ENCODE measurements at regions not wholly inside any gene's neighbourhood (a gene's known extent, or its start where the extent isn't known, plus 50 kb on each side); places are given as distances from the start of the nearest gene placed in this dataset.

DNA sequence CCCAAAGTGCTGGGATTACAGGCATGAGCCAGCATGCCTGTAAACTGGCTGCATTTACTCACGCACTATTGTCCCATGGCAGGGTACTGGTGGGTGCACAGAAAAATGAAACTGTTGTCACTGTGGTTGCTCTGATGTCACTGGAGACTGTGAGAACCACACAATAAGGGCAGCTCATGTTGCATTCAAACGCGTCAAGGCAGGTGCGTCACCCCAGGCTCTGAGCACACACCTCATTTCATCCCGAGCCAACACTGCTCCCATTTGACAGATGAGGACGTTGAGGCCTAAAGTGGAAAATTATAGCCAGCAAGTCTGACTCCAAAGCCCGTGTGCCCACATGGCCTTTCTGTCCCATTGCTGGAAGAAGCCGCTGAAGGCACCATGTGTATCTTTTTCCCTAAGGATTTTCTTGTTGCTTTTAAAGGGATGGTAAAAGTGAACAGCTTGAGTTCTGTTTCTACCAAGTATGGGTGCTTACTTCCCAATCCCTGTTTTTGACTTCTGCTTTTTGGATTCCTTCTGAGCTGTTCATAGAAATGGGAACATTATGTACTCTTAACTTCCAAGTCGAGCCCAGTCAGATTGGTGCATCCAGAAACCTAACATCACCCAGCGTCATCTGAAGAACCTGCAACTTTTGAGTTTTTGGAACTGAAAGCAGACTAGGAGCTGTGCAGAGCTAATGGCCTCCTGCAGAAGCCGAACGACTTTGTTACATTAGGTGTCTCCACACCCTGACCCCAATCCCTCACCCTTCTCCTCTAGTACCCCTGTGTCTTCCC, 60.1 kb upstream of the CARD11 start:
- no peaks in the 10 kb centered on the region for H4K20me1 ChIP-seq (ENCODE audit: insufficient read depth, low read length)
- TF ChIP-seq EZH2phosphoT487 (IDR thresholded peaks at IDR 0.05; ENCODE audit: low read length) (no peak), EZH2 (optimal IDR thresholded peaks at IDR 0.05; ENCODE audit: low read depth, low read length) (no peak)
- TF ChIP-seq, protein P1, sequence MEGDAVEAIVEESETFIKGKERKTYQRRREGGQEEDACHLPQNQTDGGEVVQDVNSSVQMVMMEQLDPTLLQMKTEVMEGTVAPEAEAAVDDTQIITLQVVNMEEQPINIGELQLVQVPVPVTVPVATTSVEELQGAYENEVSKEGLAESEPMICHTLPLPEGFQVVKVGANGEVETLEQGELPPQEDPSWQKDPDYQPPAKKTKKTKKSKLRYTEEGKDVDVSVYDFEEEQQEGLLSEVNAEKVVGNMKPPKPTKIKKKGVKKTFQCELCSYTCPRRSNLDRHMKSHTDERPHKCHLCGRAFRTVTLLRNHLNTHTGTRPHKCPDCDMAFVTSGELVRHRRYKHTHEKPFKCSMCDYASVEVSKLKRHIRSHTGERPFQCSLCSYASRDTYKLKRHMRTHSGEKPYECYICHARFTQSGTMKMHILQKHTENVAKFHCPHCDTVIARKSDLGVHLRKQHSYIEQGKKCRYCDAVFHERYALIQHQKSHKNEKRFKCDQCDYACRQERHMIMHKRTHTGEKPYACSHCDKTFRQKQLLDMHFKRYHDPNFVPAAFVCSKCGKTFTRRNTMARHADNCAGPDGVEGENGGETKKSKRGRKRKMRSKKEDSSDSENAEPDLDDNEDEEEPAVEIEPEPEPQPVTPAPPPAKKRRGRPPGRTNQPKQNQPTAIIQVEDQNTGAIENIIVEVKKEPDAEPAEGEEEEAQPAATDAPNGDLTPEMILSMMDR (IDR thresholded peaks at IDR 0.05; ENCODE audit: low read length): no peak
- no peaks in the 10 kb centered on the region for H3K79me2 ChIP-seq (ENCODE audit: low read length)
- no peak overlapping the region for H3K4me2 ChIP-seq (ENCODE audit: low read depth, low read length)
- no peaks in the 10 kb centered on the region for H3K36me3 ChIP-seq (replicated peaks; ENCODE audit: insufficient read depth, low read length)
- no peaks in the 10 kb centered on the region for H3K27me3 ChIP-seq (replicated peaks; ENCODE audit: insufficient read depth, low read length)
- no peak overlapping the region for H3K27ac ChIP-seq (ENCODE audit: low read length)
- H3F3A ChIP-seq (ENCODE audit: insufficient read depth, low read length): no peaks in the 10 kb centered on the region
- H2AFZ ChIP-seq (ENCODE audit: low read length): no peak overlapping the region
- no peaks in the 10 kb centered on the region for H3K9me2 ChIP-seq (replicated peaks; ENCODE audit: insufficient read depth, low read length)
- no peaks in the 10 kb centered on the region for H3K9me3 ChIP-seq (replicated peaks; ENCODE audit: insufficient read depth, low read length)
- H3K9ac ChIP-seq (ENCODE audit: low read length): no peak overlapping the region
- no peaks in the 10 kb centered on the region for H3K4me1 ChIP-seq (ENCODE audit: low read length)
- DNase-seq: no peak
- H3K4me3 ChIP-seq (ENCODE audit: low read length): no peak overlapping the region

DNA sequence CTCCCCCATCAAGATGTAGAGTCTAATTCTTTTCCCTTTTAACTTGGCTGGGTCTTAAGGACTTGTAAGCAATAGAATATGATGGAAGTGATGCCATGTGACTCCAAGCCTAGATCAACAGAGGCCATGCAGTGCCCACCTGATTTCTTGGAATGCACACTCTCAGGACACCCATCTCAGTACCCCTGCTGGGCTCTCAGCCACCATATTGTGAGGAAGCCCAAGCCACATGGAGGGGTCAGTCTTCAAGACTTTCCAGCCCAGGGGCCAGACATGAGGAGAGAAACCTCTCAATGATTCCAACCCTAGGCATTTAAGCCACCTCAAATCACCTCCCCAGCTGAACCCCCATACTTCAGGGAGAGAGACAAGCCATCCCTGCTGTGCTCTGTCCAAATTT, 62.2 kb upstream of the CARD11 start:
- TF ChIP-seq, protein P1 (IDR thresholded peaks at IDR 0.05; ENCODE audit: low read length): no peak
- no peaks in the 10 kb centered on the region for H3K27me3 ChIP-seq (replicated peaks; ENCODE audit: insufficient read depth, low read length)
- H3K27ac ChIP-seq (ENCODE audit: low read length): no peak overlapping the region
- no peak overlapping the region for H2AFZ ChIP-seq (ENCODE audit: low read length)
- H3K36me3 ChIP-seq (replicated peaks; ENCODE audit: insufficient read depth, low read length): no peaks in the 10 kb centered on the region
- H3K9me2 ChIP-seq (replicated peaks; ENCODE audit: insufficient read depth, low read length): no peaks in the 10 kb centered on the region
- no peaks in the 10 kb centered on the region for H3K79me2 ChIP-seq (ENCODE audit: low read length)
- H3K9me3 ChIP-seq (replicated peaks; ENCODE audit: insufficient read depth, low read length): no peaks in the 10 kb centered on the region
- DNase-seq: no peak
- H3K4me2 ChIP-seq (ENCODE audit: low read depth, low read length): no peak overlapping the region
- no peaks in the 10 kb centered on the region for H3F3A ChIP-seq (ENCODE audit: insufficient read depth, low read length)
- H3K4me3 ChIP-seq (ENCODE audit: low read length): no peak overlapping the region
- no peak overlapping the region for H3K9ac ChIP-seq (ENCODE audit: low read length)
- no peaks in the 10 kb centered on the region for H4K20me1 ChIP-seq (ENCODE audit: insufficient read depth, low read length)
- no peaks in the 10 kb centered on the region for H3K4me1 ChIP-seq (ENCODE audit: low read length)

DNA sequence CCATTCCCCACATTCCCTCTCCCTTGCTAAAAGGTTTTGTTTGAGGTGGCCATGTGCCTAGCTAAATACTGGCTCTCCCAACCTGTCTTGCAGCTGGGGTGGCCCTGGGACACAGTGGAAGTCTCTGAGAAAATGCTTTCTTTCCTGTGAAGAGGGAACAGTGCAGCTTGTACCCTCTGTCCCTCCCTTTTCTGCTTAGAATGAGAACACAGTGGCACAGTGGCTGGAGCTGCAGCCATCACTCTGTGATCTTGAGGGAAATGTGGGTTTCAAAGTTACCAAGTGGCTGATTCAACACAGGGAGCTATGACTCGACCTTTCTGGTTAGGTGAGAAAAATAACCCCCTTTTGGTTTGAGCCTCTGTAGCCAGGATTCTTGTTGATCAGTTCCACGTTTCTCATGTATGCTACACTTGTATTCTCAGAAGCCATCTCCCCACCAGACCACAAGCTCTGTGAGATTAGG, 62.7 kb upstream of the CARD11 start:
- Histone ChIP-seq H3K9me3 (replicated peaks; ENCODE audit: insufficient read depth, low read length) (no peaks in the 10 kb centered on the region), H4K20me1 (ENCODE audit: insufficient read depth, low read length) (no peaks in the 10 kb centered on the region), H3K27ac (ENCODE audit: low read length) (no peak overlapping the region), H3F3A (ENCODE audit: insufficient read depth, low read length) (no peaks in the 10 kb centered on the region), H2AFZ (ENCODE audit: low read length) (no peak overlapping the region), H3K4me3 (ENCODE audit: low read length) (no peak overlapping the region), H3K4me2 (ENCODE audit: low read depth, low read length) (no peak overlapping the region), H3K9me2 (replicated peaks; ENCODE audit: insufficient read depth, low read length) (no peaks in the 10 kb centered on the region), H3K36me3 (replicated peaks; ENCODE audit: insufficient read depth, low read length) (no peaks in the 10 kb centered on the region), H3K4me1 (ENCODE audit: low read length) (no peaks in the 10 kb centered on the region), H3K27me3 (replicated peaks; ENCODE audit: insufficient read depth, low read length) (no peaks in the 10 kb centered on the region), H3K9ac (ENCODE audit: low read length) (no peak overlapping the region), H3K79me2 (ENCODE audit: low read length) (no peaks in the 10 kb centered on the region)
- DNase-seq: no peak
- TF ChIP-seq EZH2 (optimal IDR thresholded peaks at IDR 0.05; ENCODE audit: low read depth, low read length): no peak
- TF ChIP-seq, protein P1 (IDR thresholded peaks at IDR 0.05; ENCODE audit: low read length): no peak
- no peak for TF ChIP-seq EZH2phosphoT487 (IDR thresholded peaks at IDR 0.05; ENCODE audit: low read length)

Measured in MM.1S (cell line).